Glomerular visceral epithelial cell (primary cell): ENCODE measurements at regions not wholly inside any gene's neighbourhood (a gene's known extent, or its start where the extent isn't known, plus 50 kb on each side); places are given as distances from the start of the nearest gene placed in this dataset.
"Not testable (repeated sequence)": the region's sequence is repeated elsewhere in the genome, so short reads cannot be mapped to it uniquely, and the experiment has no call there.

Experiments
- DNase-seq: peaks from one replicate; pipeline ENCODE4 v3.0.0-alpha.2; 2016; ENCODE audit errors: extremely low spot score

- DNase-seq: no peak
Measured at GRCh38 chr5:155619688-155620087, 606.1 kb downstream of the KIF4B start.

GRCh38 chr5:155620821-155621410 lies 607.4 kb downstream of the KIF4B start:
- DNase-seq: no peak

- DNase-seq: no peak
Measured at GRCh38 chr5:155624597-155625241, 611.2 kb downstream of the KIF4B start.

- DNase-seq: no peak
Measured at GRCh38 chr5:155625315-155625714, 611.8 kb downstream of the KIF4B start.

GRCh38 chr5:155625897-155626543 lies 612.5 kb downstream of the KIF4B start:
- DNase-seq: no peak

- no peak for DNase-seq
Measured at GRCh38 chr5:155626592-155626991, 613.0 kb downstream of the KIF4B start.

GRCh38 chr5:155628346-155628745 lies 614.8 kb downstream of the KIF4B start:
- DNase-seq: no peak

- DNase-seq: no peak
Measured at GRCh38 chr5:155629597-155629996, 616.0 kb downstream of the KIF4B start.

- peak; percentile 62 for DNase-seq
Measured at GRCh38 chr5:155631116-155631515, 617.6 kb downstream of the KIF4B start.

GRCh38 chr5:155633338-155633957 lies 619.9 kb downstream of the KIF4B start:
- no peak for DNase-seq

- no peak for DNase-seq
Measured at GRCh38 chr5:155649666-155650065, 636.1 kb downstream of the KIF4B start.

- DNase-seq: no peak
Measured at GRCh38 chr5:155655569-155655968, 642.0 kb downstream of the KIF4B start.

GRCh38 chr5:155661859-155662258 lies 648.3 kb downstream of the KIF4B start:
- no peak for DNase-seq

GRCh38 chr5:155665361-155665760 lies 651.8 kb downstream of the KIF4B start:
- DNase-seq: no peak

GRCh38 chr5:155672001-155672400 lies 655.0 kb upstream of the SGCD start:
- DNase-seq: not testable (repeated sequence)

GRCh38 chr5:155676967-155677366 lies 650.0 kb upstream of the SGCD start:
- no peak for DNase-seq

GRCh38 chr5:155678371-155678770 lies 648.6 kb upstream of the SGCD start:
- DNase-seq: no peak

- no peak for DNase-seq
Measured at GRCh38 chr5:155679530-155679929, 647.4 kb upstream of the SGCD start.

- no peak for DNase-seq
Measured at GRCh38 chr5:155684417-155684816, 642.5 kb upstream of the SGCD start.

- DNase-seq: no peak
Measured at GRCh38 chr5:155686131-155686530, 640.8 kb upstream of the SGCD start.

- DNase-seq: no peak
Measured at GRCh38 chr5:155689406-155689805, 637.6 kb upstream of the SGCD start.

GRCh38 chr5:155696362-155696761 lies 630.6 kb upstream of the SGCD start:
- DNase-seq: no peak

GRCh38 chr5:155697236-155697635 lies 629.7 kb upstream of the SGCD start:
- no peak for DNase-seq
